Keratinocyte (primary cell): ENCODE measurements at regions not wholly inside any gene's neighbourhood (a gene's known extent, or its start where the extent isn't known, plus 50 kb on each side); places are given as distances from the start of the nearest gene placed in this dataset.

Source experiments
- DNase-seq: peaks from one replicate; pipeline ENCODE4 v3.0.0-alpha.2; 2011; ENCODE audit warnings: low read depth, missing footprints, low spot score
- FAIRE-seq: peaks from 2 replicates; lab custom pipeline; 2011; peaks lifted over from hg19 to GRCh38; lab: Jason Lieb, UNC
- H2AFZ ChIP-seq: 2 replicates; pipeline ENCODE4 v1.6.0; 2012; ENCODE audit warnings: low read length, control low read depth, inconsistent platforms; ENCODE audit not compliant: control insufficient read depth
- H3K27ac ChIP-seq: 2 replicates; pipeline ENCODE4 v1.5.1; 2011; ENCODE audit warnings: low read length; ENCODE audit not compliant: control insufficient read depth, insufficient read depth
- H3K27me3 ChIP-seq: 3 replicates; pipeline ENCODE4 v1.6.0; 2011; ENCODE audit warnings: low read length; ENCODE audit not compliant: control insufficient read depth, insufficient read depth; ENCODE audit errors: extremely low read depth
- H3K36me3 ChIP-seq, 2 experiments: 2 replicates in 1 of 2; 3 replicates in 1 of 2; pipeline ENCODE4 v1.5.1; 2011; ENCODE audit warnings: low read length in 2 of 2, mild to moderate bottlenecking in 1 of 2; ENCODE audit not compliant: control insufficient read depth in 2 of 2, insufficient read depth in 2 of 2; ENCODE audit errors: extremely low read depth in 1 of 2
- H3K4me1 ChIP-seq: 3 replicates; pipeline ENCODE4 v1.5.1; 2011; ENCODE audit warnings: low read length; ENCODE audit not compliant: control insufficient read depth, insufficient read depth; ENCODE audit errors: extremely low read depth
- H3K4me2 ChIP-seq: 3 replicates; pipeline ENCODE4 v1.6.0; 2011; ENCODE audit warnings: low read depth, low read length; ENCODE audit not compliant: control insufficient read depth, insufficient read depth; ENCODE audit errors: extremely low read depth
- H3K4me3 ChIP-seq, 3 experiments: fragments of 200-600 bp in 1 of 3; sonication (generic) in 1 of 3; 2 replicates in 2 of 3; 3 replicates in 1 of 3; pipeline ENCODE4 v1.5.1; 2011 to 2016; ENCODE audit warnings: low read length in 3 of 3, mild to moderate bottlenecking in 3 of 3, control low read depth in 2 of 3, inconsistent platforms in 1 of 3, low read depth in 1 of 3, mixed read lengths in 1 of 3, mixed run types in 1 of 3, moderate library complexity in 1 of 3; ENCODE audit not compliant: control insufficient read depth in 2 of 3, insufficient read depth in 2 of 3; ENCODE audit errors: extremely low read depth in 1 of 3
- H3K79me2 ChIP-seq: 2 replicates; pipeline ENCODE4 v1.6.0; 2012; ENCODE audit warnings: low read length; ENCODE audit not compliant: control insufficient read depth, insufficient read depth
- H3K9ac ChIP-seq: 3 replicates; pipeline ENCODE4 v1.6.0; 2011; ENCODE audit warnings: low read length; ENCODE audit not compliant: control insufficient read depth, insufficient read depth; ENCODE audit errors: extremely low read depth
- H3K9me1 ChIP-seq: 3 replicates; pipeline ENCODE4 v1.6.0; 2011; ENCODE audit warnings: low read length; ENCODE audit not compliant: control insufficient read depth, insufficient read depth; ENCODE audit errors: extremely low read depth
- H3K9me3 ChIP-seq: 2 replicates; pipeline ENCODE4 v1.5.1; 2012; ENCODE audit warnings: low read depth, low read length; ENCODE audit not compliant: control insufficient read depth
- H4K20me1 ChIP-seq: 3 replicates; pipeline ENCODE4 v1.6.0; 2011; ENCODE audit warnings: low read length; ENCODE audit not compliant: control insufficient read depth, insufficient read depth; ENCODE audit errors: extremely low read depth
- EZH2 ChIP-seq: IDR thresholded peaks from one replicate; pipeline ENCODE4 v1.6.1; 2012; ENCODE audit warnings: inconsistent platforms, mild to moderate bottlenecking, low read length, moderate library complexity
- dilution Hi-C: fragments of 300-500 bp; cut with MboI; formaldehyde crosslinking; loops from one replicate; pipeline ENCODE4 v1.7.0; 2020; ENCODE audit warnings: low sequenced_read_pairs; ENCODE audit not compliant: extremely low pct_ligation_motif_present
- TF ChIP-seq, protein P1 (sequence below), 3 experiments: IDR thresholded peaks in 1 of 3; conservative IDR thresholded peaks in 1 of 3; optimal IDR thresholded peaks in 1 of 3; 2 replicates in 2 of 3; 3 replicates in 1 of 3; pipeline versions ENCODE3 to v1.5.1; 2011; ENCODE audit warnings: low read length in 3 of 3, mild to moderate bottlenecking in 3 of 3, moderate library complexity in 2 of 3, control low read depth in 1 of 3, inconsistent platforms in 1 of 3; ENCODE audit not compliant: insufficient read depth in 2 of 3; ENCODE audit errors: extremely low read depth in 1 of 3

- no peak overlapping the region for H3K4me3 ChIP-seq
- no peaks in the 10 kb centered on the region for H3K9me3 ChIP-seq
- no peak for DNase-seq
- H3K4me2 ChIP-seq = no peak overlapping the region
- H4K20me1 ChIP-seq = no peaks in the 10 kb centered on the region
- dilution Hi-C loops = no loop called here
- no peaks in the 10 kb centered on the region for H3K36me3 ChIP-seq
- no peak for FAIRE-seq
- no peak overlapping the region for H3K9ac ChIP-seq
- no peaks in the 10 kb centered on the region for H3K9me1 ChIP-seq
- no peak overlapping the region for H3K27ac ChIP-seq
- TF ChIP-seq EZH2 = no peak
- TF ChIP-seq, protein P1, sequence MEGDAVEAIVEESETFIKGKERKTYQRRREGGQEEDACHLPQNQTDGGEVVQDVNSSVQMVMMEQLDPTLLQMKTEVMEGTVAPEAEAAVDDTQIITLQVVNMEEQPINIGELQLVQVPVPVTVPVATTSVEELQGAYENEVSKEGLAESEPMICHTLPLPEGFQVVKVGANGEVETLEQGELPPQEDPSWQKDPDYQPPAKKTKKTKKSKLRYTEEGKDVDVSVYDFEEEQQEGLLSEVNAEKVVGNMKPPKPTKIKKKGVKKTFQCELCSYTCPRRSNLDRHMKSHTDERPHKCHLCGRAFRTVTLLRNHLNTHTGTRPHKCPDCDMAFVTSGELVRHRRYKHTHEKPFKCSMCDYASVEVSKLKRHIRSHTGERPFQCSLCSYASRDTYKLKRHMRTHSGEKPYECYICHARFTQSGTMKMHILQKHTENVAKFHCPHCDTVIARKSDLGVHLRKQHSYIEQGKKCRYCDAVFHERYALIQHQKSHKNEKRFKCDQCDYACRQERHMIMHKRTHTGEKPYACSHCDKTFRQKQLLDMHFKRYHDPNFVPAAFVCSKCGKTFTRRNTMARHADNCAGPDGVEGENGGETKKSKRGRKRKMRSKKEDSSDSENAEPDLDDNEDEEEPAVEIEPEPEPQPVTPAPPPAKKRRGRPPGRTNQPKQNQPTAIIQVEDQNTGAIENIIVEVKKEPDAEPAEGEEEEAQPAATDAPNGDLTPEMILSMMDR (optimal IDR thresholded peaks at IDR 0.05 in 1 of 3, IDR thresholded peaks at IDR 0.05 in 1 of 3, conservative IDR thresholded peaks at IDR 0.05 in 1 of 3; ENCODE audit: extremely low read depth in 1 of 3, insufficient read depth in 2 of 3, low read length in 3 of 3) = no peak
- H3K79me2 ChIP-seq = no peaks in the 10 kb centered on the region
- H2AFZ ChIP-seq = no peak overlapping the region
- H3K4me1 ChIP-seq = no peaks in the 10 kb centered on the region
- H3K27me3 ChIP-seq = no peaks in the 10 kb centered on the region
Measured at GRCh38 chr1:36723813-36724212, 241.1 kb upstream of the CSF3R start.

DNA sequence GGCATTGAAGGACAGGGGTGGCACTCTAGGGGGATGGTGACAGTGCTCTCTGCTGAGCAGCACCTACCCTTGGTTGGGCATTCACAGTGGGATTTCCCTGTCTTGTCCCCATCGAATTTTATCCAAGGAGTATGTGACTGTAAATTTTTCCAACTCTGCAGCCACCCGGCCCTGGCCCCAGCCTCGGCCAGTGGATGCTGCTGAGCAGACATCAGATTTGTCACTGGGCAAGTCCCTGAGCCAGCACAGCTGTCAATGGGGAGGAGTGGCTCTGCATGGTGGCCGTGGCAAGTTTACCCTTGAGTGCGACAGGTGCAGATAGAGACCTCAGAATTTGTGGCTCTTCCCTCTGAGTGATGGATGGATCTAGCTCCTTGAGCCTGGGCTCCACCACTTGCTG, 240.2 kb upstream of the CSF3R start:
- FAIRE-seq = no peak

More for the DNA sequence above, 240.2 kb upstream of the CSF3R start:
- H3K4me3 ChIP-seq = no peak overlapping the region
- H2AFZ ChIP-seq = no peak overlapping the region
- no peaks in the 10 kb centered on the region for H3K27me3 ChIP-seq
- TF ChIP-seq EZH2 = no peak
- TF ChIP-seq, protein P1 (optimal IDR thresholded peaks at IDR 0.05 in 1 of 3, IDR thresholded peaks at IDR 0.05 in 1 of 3, conservative IDR thresholded peaks at IDR 0.05 in 1 of 3; ENCODE audit: extremely low read depth in 1 of 3, insufficient read depth in 2 of 3, low read length in 3 of 3) = no peak
- no peak overlapping the region for H3K9ac ChIP-seq
- no peaks in the 10 kb centered on the region for H3K36me3 ChIP-seq
- no peaks in the 10 kb centered on the region for H3K4me1 ChIP-seq
- no peaks in the 10 kb centered on the region for H3K79me2 ChIP-seq
- dilution Hi-C loops = no loop called here
- no peak for DNase-seq
- no peaks in the 10 kb centered on the region for H3K9me3 ChIP-seq
- no peaks in the 10 kb centered on the region for H4K20me1 ChIP-seq
- no peaks in the 10 kb centered on the region for H3K9me1 ChIP-seq
- no peak overlapping the region for H3K27ac ChIP-seq
- no peak overlapping the region for H3K4me2 ChIP-seq
